ENCODE measurements at regions not wholly inside any gene's neighbourhood (a gene's known extent, or its start where the extent isn't known, plus 50 kb on each side); places are given as distances from the start of the nearest gene placed in this dataset.
"Not testable (repeated sequence)": the region's sequence is repeated elsewhere in the genome, so short reads cannot be mapped to it uniquely, and the experiment has no call there.

GRCh38 chr10:45540589-45540988 is 132.0 kb downstream of the ZFAND4 start:
- not testable (repeated sequence) for ATAC-seq (ENCODE audit: insufficient read depth, low FRiP score); H3K9ac ChIP-seq (ENCODE audit: insufficient read depth in 1 of 2, low read length in 2 of 2); H3K27ac ChIP-seq (ENCODE audit: low read depth in 1 of 2, low read length in 1 of 2); H3K36me3 ChIP-seq (ENCODE audit: control insufficient read depth in 4 of 4, insufficient read depth in 4 of 4, low read length in 4 of 4); H3K9me3 ChIP-seq (ENCODE audit: control insufficient read depth in 4 of 4, insufficient read depth in 3 of 4, low read length in 3 of 4); H3K4me1 ChIP-seq (ENCODE audit: control insufficient read depth in 5 of 5, insufficient read depth in 5 of 5, low read length in 5 of 5); DNase-seq; H3K4me3 ChIP-seq; H3K27me3 ChIP-seq (ENCODE audit: control insufficient read depth in 3 of 3, insufficient read depth in 3 of 3, low read length in 2 of 3)
- WGBS, 2 donors, result 92 to 100% methylated on average over 1 of the region's 2 CpGs

DNA sequence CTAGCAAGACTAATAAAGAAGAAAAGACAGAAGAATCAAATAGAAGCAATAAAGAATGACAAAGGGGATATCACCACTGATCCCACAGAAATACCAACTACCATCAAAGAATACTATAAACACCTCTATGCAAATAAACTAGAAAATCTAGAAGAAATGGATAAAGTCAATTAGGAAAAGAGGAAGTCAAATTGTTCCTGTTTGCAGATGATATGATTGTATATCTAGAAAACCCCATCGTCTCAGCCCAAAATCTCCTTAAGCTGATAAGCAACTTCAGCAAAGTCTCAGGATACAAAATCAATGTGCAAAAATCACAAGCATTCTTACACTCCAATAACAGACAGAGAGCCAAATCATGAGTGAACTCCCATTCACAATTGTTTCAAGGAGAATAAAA is 133.0 kb downstream of the ZFAND4 start:
- not testable (repeated sequence) for ATAC-seq (ENCODE audit: insufficient read depth, low FRiP score); H3K36me3 ChIP-seq (ENCODE audit: control insufficient read depth in 4 of 4, insufficient read depth in 4 of 4, low read length in 4 of 4); H3K9me3 ChIP-seq (ENCODE audit: control insufficient read depth in 4 of 4, insufficient read depth in 3 of 4, low read length in 3 of 4); H3K9ac ChIP-seq (ENCODE audit: insufficient read depth in 1 of 2, low read length in 2 of 2); DNase-seq; H3K27ac ChIP-seq (ENCODE audit: low read depth in 1 of 2, low read length in 1 of 2); H3K4me1 ChIP-seq (ENCODE audit: control insufficient read depth in 5 of 5, insufficient read depth in 5 of 5, low read length in 5 of 5); H3K27me3 ChIP-seq (ENCODE audit: control insufficient read depth in 3 of 3, insufficient read depth in 3 of 3, low read length in 2 of 3); H3K4me3 ChIP-seq
- 33 to 64% methylated on average over 1 of the region's 1 CpG for WGBS, 2 donors

GRCh38 chr10:45534572-45534971 is 138.0 kb downstream of the ZFAND4 start:
- H3K27me3 ChIP-seq (ENCODE audit: control insufficient read depth in 3 of 3, insufficient read depth in 3 of 3, low read length in 2 of 3), result no peaks in the 10 kb centered on the region
- DNase-seq (no peak), ATAC-seq (ENCODE audit: insufficient read depth, low FRiP score) (no peak)
- peaks cover 0 to 7% (median 0%) of the 10 kb centered on the region in 5 donors for H3K4me1 ChIP-seq (ENCODE audit: control insufficient read depth in 5 of 5, insufficient read depth in 5 of 5, low read length in 5 of 5)
- peaks cover 0 to 4% (median 3%) of the 10 kb centered on the region in 4 donors for H3K36me3 ChIP-seq (ENCODE audit: control insufficient read depth in 4 of 4, insufficient read depth in 4 of 4, low read length in 4 of 4)
- H3K9ac ChIP-seq (ENCODE audit: insufficient read depth in 1 of 2, low read length in 2 of 2), result no peak overlapping the region
- H3K9me3 ChIP-seq (ENCODE audit: control insufficient read depth in 4 of 4, insufficient read depth in 3 of 4, low read length in 3 of 4), result no peaks in the 10 kb centered on the region
- H3K27ac ChIP-seq (ENCODE audit: low read depth in 1 of 2, low read length in 1 of 2), result no peak overlapping the region
- TF ChIP-seq, protein P1, sequence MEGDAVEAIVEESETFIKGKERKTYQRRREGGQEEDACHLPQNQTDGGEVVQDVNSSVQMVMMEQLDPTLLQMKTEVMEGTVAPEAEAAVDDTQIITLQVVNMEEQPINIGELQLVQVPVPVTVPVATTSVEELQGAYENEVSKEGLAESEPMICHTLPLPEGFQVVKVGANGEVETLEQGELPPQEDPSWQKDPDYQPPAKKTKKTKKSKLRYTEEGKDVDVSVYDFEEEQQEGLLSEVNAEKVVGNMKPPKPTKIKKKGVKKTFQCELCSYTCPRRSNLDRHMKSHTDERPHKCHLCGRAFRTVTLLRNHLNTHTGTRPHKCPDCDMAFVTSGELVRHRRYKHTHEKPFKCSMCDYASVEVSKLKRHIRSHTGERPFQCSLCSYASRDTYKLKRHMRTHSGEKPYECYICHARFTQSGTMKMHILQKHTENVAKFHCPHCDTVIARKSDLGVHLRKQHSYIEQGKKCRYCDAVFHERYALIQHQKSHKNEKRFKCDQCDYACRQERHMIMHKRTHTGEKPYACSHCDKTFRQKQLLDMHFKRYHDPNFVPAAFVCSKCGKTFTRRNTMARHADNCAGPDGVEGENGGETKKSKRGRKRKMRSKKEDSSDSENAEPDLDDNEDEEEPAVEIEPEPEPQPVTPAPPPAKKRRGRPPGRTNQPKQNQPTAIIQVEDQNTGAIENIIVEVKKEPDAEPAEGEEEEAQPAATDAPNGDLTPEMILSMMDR (IDR thresholded peaks at IDR 0.05; ENCODE audit: control extremely low read depth, extremely low read depth), result no peak
- WGBS, 2 donors, result 92 to 100% methylated on average over 2 of the region's 2 CpGs
- no peak overlapping the region for H3K4me3 ChIP-seq

- TF ChIP-seq, protein P1 (IDR thresholded peaks at IDR 0.05; ENCODE audit: control extremely low read depth, extremely low read depth), result no peak
- Histone ChIP-seq H3K27me3 (ENCODE audit: control insufficient read depth in 3 of 3, insufficient read depth in 3 of 3, low read length in 2 of 3) (no peaks in the 10 kb centered on the region), H3K4me3 (no peak overlapping the region), H3K9ac (ENCODE audit: insufficient read depth in 1 of 2, low read length in 2 of 2) (no peak overlapping the region), H3K4me1 (ENCODE audit: control insufficient read depth in 5 of 5, insufficient read depth in 5 of 5, low read length in 5 of 5) (peaks cover 0 to 7% (median 0%) of the 10 kb centered on the region in 5 donors), H3K9me3 (ENCODE audit: control insufficient read depth in 4 of 4, insufficient read depth in 3 of 4, low read length in 3 of 4) (no peaks in the 10 kb centered on the region), H3K27ac (ENCODE audit: low read depth in 1 of 2, low read length in 1 of 2) (no peak overlapping the region), H3K36me3 (ENCODE audit: control insufficient read depth in 4 of 4, insufficient read depth in 4 of 4, low read length in 4 of 4) (peaks cover 0 to 4% (median 3%) of the 10 kb centered on the region in 4 donors)
- 69 to 86% methylated on average over 1 of the region's 1 CpG for WGBS, 2 donors
- ATAC-seq (ENCODE audit: insufficient read depth, low FRiP score) (no peak), DNase-seq (no peak)
Observed at GRCh38 chr10:45532480-45532879, 140.1 kb downstream of the ZFAND4 start.
